ENCODE measurements at regions not wholly inside any gene's neighbourhood (a gene's known extent, or its start where the extent isn't known, plus 50 kb on each side); places are given as distances from the start of the nearest gene placed in this dataset.
A peak's percentile ranks its signal among the peaks of the same experiment; 100 is the strongest.

- DNase-seq (ENCODE audit: low read depth): peak; percentile 73
- H3K4me3 ChIP-seq (ENCODE audit: low read depth, low read length): no peak overlapping the region
- no peak for TF ChIP-seq CTCF (IDR thresholded peaks at IDR 0.05; ENCODE audit: insufficient read depth, low read length)
These were observed 169.1 kb upstream of the CDYL start for GRCh38 chr6:4606821-4607704.

- no peak overlapping the region for H3K4me3 ChIP-seq (ENCODE audit: low read depth, low read length)
- TF ChIP-seq CTCF (IDR thresholded peaks at IDR 0.05; ENCODE audit: insufficient read depth, low read length): no peak
- no peak for DNase-seq (ENCODE audit: low read depth)
These were observed 170.2 kb upstream of the CDYL start for GRCh38 chr6:4606016-4606415.

- TF ChIP-seq CTCF (IDR thresholded peaks at IDR 0.05; ENCODE audit: insufficient read depth, low read length): no peak
- H3K4me3 ChIP-seq (ENCODE audit: low read depth, low read length): no peak overlapping the region
- no peak for DNase-seq (ENCODE audit: low read depth)
These were observed 172.3 kb upstream of the CDYL start for GRCh38 chr6:4603856-4604369.

GRCh38 chr6:4603291-4603690 is 172.9 kb upstream of the CDYL start:
- no peak for TF ChIP-seq CTCF (IDR thresholded peaks at IDR 0.05; ENCODE audit: insufficient read depth, low read length)
- H3K4me3 ChIP-seq (ENCODE audit: low read depth, low read length): no peak overlapping the region
- DNase-seq (ENCODE audit: low read depth): peak; percentile 93

GRCh38 chr6:4599924-4600323 is 176.3 kb upstream of the CDYL start:
- no peak overlapping the region for H3K4me3 ChIP-seq (ENCODE audit: low read depth, low read length)
- no peak for TF ChIP-seq CTCF (IDR thresholded peaks at IDR 0.05; ENCODE audit: insufficient read depth, low read length)
- DNase-seq (ENCODE audit: low read depth): peak; percentile 91

GRCh38 chr6:4598384-4598995 is 177.7 kb upstream of the CDYL start:
- no peak for DNase-seq (ENCODE audit: low read depth)
- TF ChIP-seq CTCF (IDR thresholded peaks at IDR 0.05; ENCODE audit: insufficient read depth, low read length): no peak
- H3K4me3 ChIP-seq (ENCODE audit: low read depth, low read length): no peak overlapping the region

Data from fibroblast of the aortic adventitia (primary cell).